ENCODE measurements at regions not wholly inside any gene's neighbourhood (a gene's known extent, or its start where the extent isn't known, plus 50 kb on each side); places are given as distances from the start of the nearest gene placed in this dataset.

DNA sequence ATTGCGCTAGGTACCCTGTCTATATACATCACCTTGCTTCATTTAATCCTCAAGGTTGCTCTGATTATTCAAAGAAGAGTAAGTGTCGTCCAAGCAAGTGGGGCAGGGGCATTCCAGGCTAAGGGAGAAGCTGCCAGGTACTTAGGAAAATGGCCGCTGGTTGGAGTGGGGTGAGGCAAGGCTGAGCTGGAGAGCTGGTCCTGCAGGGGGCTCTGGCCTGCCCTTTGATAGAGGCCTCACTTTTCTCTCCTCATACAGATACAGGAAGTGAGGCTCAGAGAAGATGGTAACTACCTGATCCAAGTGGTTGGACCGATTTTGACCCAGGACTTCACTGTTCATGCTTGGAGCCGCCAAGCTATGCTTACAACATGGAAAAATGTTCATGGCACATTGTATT, 86.9 kb upstream of the ZBTB40 start:
- no peaks in the 10 kb centered on the region for H3K79me2 ChIP-seq (ENCODE audit: insufficient read depth, low read length)
- H3K4me2 ChIP-seq (replicated peaks; ENCODE audit: extremely low read depth, low read length, poor library complexity, severe bottlenecking) = no peak overlapping the region
- H3K4me1 ChIP-seq (ENCODE audit: control insufficient read depth in 1 of 2, insufficient read depth in 2 of 2, low read length in 2 of 2) = no peaks in the 10 kb centered on the region
- H2AFZ ChIP-seq (ENCODE audit: insufficient read depth, low read depth, low read length, poor library complexity, severe bottlenecking) = no peak overlapping the region
- no peak overlapping the region for H3K4me3 ChIP-seq (replicated peaks in 1 of 3; ENCODE audit: low read depth in 2 of 3, low read length in 3 of 3)
- no peak for DNase-seq
- no peak overlapping the region for H3K9ac ChIP-seq (ENCODE audit: insufficient read depth, low read length, poor library complexity, severe bottlenecking)
- peaks cover 5 to 14% (median 8%) of the 10 kb centered on the region in 3 donors for H3K27me3 Mint-ChIP-seq (ENCODE audit: low read depth in 3 of 3)
- no peaks in the 10 kb centered on the region for H3K36me3 ChIP-seq (replicated peaks in 1 of 2; ENCODE audit: control insufficient read depth in 1 of 2, insufficient read depth in 2 of 2, low read length in 2 of 2)
- H3K27ac Mint-ChIP-seq = no peak overlapping the region
- no peaks in the 10 kb centered on the region for H4K20me1 ChIP-seq (ENCODE audit: insufficient read depth, low read length)
- no peak overlapping the region for H3K4me3 Mint-ChIP-seq
- 87% methylated on average over 3 of the region's 5 CpGs for WGBS (ENCODE audit: insufficient coverage)
- H3K9me3 Mint-ChIP-seq = peaks cover 0 to 2% (median 0%) of the 10 kb centered on the region in 7 donors
- intact Hi-C loops (cut with micrococcal nuclease) = no loop called here
- no peaks in the 10 kb centered on the region for H3K36me3 Mint-ChIP-seq
- TF ChIP-seq, protein P1, sequence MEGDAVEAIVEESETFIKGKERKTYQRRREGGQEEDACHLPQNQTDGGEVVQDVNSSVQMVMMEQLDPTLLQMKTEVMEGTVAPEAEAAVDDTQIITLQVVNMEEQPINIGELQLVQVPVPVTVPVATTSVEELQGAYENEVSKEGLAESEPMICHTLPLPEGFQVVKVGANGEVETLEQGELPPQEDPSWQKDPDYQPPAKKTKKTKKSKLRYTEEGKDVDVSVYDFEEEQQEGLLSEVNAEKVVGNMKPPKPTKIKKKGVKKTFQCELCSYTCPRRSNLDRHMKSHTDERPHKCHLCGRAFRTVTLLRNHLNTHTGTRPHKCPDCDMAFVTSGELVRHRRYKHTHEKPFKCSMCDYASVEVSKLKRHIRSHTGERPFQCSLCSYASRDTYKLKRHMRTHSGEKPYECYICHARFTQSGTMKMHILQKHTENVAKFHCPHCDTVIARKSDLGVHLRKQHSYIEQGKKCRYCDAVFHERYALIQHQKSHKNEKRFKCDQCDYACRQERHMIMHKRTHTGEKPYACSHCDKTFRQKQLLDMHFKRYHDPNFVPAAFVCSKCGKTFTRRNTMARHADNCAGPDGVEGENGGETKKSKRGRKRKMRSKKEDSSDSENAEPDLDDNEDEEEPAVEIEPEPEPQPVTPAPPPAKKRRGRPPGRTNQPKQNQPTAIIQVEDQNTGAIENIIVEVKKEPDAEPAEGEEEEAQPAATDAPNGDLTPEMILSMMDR (IDR thresholded peaks at IDR 0.05) = no peak
- no peaks in the 10 kb centered on the region for H3K4me1 Mint-ChIP-seq
- H3K27ac ChIP-seq (ENCODE audit: low read depth in 1 of 2, low read length in 2 of 2) = no peak overlapping the region
- no peaks in the 10 kb centered on the region for H3K9me3 ChIP-seq (replicated peaks in 1 of 2; ENCODE audit: control insufficient read depth in 1 of 2, insufficient read depth in 1 of 2, low read length in 2 of 2)
- H3K27me3 ChIP-seq (ENCODE audit: control insufficient read depth in 2 of 2, insufficient read depth in 2 of 2, low read length in 2 of 2) = no peaks in the 10 kb centered on the region

DNA sequence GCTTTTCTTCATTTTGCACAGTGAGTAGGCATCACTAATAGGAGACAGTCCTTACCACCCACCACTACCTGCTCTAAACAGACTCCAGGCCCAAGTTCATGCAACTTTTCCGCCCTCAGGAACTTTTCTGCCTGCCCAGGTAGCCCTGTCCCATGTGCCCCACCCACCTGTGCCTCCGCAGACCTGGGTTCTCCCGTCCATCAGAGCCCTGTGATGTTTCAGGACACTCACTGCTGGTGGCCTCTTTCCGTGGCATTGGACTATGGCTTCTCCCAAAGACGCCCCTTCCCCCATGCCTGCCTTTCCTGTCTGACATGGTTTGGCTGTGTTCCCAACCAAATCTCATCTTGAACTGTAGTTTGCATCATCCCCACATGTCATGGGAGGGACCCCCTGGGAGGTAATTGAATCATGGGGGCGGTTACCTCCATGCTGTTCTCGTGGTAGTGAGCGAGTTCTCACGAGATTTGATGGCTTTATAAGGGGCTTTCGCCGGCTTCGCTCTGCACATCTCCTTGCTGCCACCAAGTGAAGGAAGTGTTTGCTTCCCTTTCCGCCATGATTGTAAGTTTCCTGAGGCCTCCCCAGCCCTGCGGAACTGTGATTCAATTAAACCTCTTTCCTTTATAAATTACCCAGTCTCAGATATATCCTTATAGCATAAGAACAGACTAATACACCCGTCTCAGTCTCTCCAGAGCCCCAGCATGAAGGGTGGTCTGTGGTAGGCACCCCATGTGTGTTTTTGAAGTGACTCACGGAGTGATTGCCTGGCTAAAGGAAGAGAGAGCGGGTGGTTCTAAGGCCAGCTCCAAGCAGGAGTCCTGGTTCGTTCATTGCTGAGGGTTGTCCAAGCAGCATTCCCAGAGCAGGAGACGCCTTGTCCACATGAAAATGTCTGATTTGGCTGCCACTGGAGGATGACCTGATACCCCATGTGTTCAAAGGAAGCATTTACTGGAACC, 86.0 kb upstream of the ZBTB40 start:
- Mint-ChIP-seq H3K4me3 (no peak overlapping the region), H3K27ac (peak overlapping the region in 1 of 7 donors; percentile 75), H3K36me3 (no peaks in the 10 kb centered on the region), H3K9me3 (no peaks in the 10 kb centered on the region), H3K4me1 (no peaks in the 10 kb centered on the region), H3K27me3 (ENCODE audit: low read depth in 3 of 3) (peaks cover 7 to 12% (median 8%) of the 10 kb centered on the region in 3 donors)
- Histone ChIP-seq H4K20me1 (ENCODE audit: insufficient read depth, low read length) (no peaks in the 10 kb centered on the region), H3K27ac (ENCODE audit: low read depth in 1 of 2, low read length in 2 of 2) (no peak overlapping the region), H3K9me3 (replicated peaks in 1 of 2; ENCODE audit: control insufficient read depth in 1 of 2, insufficient read depth in 1 of 2, low read length in 2 of 2) (no peaks in the 10 kb centered on the region), H3K4me2 (replicated peaks; ENCODE audit: extremely low read depth, low read length, poor library complexity, severe bottlenecking) (no peak overlapping the region), H2AFZ (ENCODE audit: insufficient read depth, low read depth, low read length, poor library complexity, severe bottlenecking) (no peak overlapping the region), H3K9ac (ENCODE audit: insufficient read depth, low read length, poor library complexity, severe bottlenecking) (no peak overlapping the region), H3K27me3 (ENCODE audit: control insufficient read depth in 2 of 2, insufficient read depth in 2 of 2, low read length in 2 of 2) (no peaks in the 10 kb centered on the region), H3K4me3 (replicated peaks in 1 of 3; ENCODE audit: low read depth in 2 of 3, low read length in 3 of 3) (no peak overlapping the region), H3K79me2 (ENCODE audit: insufficient read depth, low read length) (no peaks in the 10 kb centered on the region), H3K36me3 (replicated peaks in 1 of 2; ENCODE audit: control insufficient read depth in 1 of 2, insufficient read depth in 2 of 2, low read length in 2 of 2) (no peaks in the 10 kb centered on the region), H3K4me1 (ENCODE audit: control insufficient read depth in 1 of 2, insufficient read depth in 2 of 2, low read length in 2 of 2) (no peaks in the 10 kb centered on the region)
- DNase-seq = no peak
- TF ChIP-seq, protein P1 (IDR thresholded peaks at IDR 0.05) = no peak
- WGBS (ENCODE audit: insufficient coverage) = 88% methylated on average over 17 of the region's 19 CpGs
- intact Hi-C loops (cut with micrococcal nuclease) = no loop called here

Measured in CD14-positive monocyte (primary cell).